HuH-7.5 (cell line): ENCODE measurements at regions not wholly inside any gene's neighbourhood (a gene's known extent, or its start where the extent isn't known, plus 50 kb on each side); places are given as distances from the start of the nearest gene placed in this dataset.

Experiments
- DNase-seq: peaks from one replicate; pipeline ENCODE4 v3.0.0; 2011; ENCODE audit warnings: low spot score

DNA sequence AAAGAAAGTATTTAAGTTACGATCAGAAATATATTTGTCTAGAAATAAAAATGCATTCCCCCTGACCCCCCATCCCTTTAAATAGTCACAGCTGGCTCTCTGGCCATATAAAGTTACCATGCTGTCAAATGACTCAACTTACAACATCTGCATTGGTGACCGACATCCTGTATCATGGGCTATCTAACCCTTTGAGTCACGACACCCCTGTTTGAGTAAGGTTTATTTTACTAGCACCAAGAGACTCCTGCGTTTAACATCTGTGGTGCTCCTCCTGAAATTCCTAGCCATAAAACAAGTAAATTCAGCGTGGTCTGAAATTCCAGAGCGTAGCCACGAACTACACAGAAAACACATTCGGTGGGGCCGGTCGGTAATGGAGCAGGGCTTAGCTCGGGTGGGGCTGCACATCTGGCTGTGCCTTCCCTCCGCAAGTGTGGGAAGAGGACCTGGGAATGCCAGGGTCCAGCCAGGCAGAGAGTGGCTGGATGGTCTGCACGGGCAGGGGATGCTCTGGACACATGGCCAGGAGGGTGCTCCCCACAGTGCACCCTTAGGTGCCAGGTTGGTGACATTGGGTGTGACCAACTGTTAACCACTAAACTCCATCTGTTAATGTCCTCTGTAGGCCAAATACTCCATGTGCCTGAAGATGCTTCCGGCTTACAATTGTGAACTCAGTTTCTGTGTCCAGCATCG lies 53.0 kb upstream of the CLDN14 start:
- DNase-seq: no peak

GRCh38 chr21:36533468-36533848 lies 53.5 kb upstream of the CLDN14 start:
- no peak for DNase-seq

DNA sequence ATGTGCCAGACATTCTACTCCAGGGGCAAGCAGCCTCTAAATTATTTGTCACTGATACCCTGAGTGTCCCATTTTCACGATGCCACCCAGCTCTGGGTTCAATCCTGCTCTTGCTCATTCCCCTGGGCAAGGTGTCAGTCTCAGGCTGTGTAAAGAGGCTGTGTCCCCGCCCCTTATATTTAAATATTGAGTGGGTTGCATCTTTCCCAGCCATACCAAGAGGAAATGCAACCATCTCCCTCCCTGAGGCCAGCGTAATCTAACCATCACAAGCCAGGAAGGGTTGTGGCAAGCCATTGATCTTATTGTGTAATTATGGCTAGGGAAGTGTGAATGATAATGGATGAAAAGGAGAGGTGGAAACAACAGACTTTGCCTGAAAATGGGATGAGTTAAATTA lies 54.7 kb upstream of the CLDN14 start:
- no peak for DNase-seq

- DNase-seq: no peak
Measured at GRCh38 chr21:36535618-36536241, 55.8 kb upstream of the CLDN14 start.

- no peak for DNase-seq
Measured at GRCh38 chr21:36538761-36539160, 58.8 kb upstream of the CLDN14 start.

DNA sequence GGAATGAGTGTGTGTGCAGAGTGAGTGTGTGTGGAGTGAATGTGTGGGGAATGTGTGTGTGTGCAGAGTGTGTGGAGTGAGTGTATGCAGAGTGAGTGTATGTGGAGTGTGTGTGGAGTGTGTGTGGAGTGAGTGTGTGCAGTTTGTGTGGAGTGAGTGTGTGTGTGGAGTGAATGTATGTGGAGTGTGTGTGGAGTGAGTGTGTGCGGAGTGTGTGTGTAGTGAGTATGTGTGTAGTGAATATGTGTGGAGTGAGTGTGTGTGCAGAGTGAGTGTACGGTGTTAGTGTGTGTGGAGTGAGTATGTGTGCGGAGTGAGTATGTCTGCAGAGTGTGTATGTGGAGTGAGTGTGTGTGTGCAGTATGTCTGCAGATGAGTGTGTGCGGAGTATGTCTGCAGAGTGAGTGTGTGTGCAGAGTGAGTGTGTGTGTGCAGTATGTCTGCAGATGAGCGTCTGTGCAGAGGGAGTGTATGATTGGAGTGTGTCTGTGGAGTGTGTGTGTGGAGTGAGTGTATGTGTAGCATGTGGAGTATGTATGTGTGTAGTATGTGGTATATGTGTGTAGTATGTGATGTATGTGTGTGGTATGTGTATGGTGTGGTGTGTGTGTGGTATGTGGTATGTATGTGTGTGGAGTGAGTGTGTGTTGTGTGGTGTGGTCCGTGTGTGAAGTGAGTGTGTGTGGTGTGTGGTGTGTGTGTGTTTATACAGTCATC lies 59.7 kb upstream of the CLDN14 start:
- no peak for DNase-seq

GRCh38 chr21:36540700-36541099 lies 60.8 kb upstream of the CLDN14 start:
- no peak for DNase-seq

GRCh38 chr21:36541721-36542139 lies 61.8 kb upstream of the CLDN14 start:
- no peak for DNase-seq

- no peak for DNase-seq
Measured at GRCh38 chr21:36542312-36543101, 62.6 kb upstream of the CLDN14 start.

DNA sequence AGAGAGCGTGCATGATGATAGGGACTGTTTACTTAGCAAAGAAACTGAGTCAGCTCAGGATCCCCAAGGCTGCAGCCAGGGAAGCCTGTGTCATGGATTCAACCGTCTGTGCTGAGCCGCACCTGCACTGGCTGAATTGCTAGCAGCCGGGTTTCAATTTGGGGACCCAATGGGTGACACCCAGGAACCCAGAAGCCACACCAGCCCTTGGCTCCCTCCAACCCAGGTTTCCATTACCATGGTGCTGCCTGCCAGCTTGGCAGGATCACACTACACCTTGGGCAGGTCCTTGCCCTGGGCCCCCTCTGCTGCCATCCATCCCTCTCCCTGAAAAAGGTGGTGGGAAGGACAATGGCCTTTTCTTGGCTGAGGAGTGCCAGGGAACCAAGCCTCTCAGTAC lies 64.0 kb upstream of the CLDN14 start:
- DNase-seq: no peak

DNA sequence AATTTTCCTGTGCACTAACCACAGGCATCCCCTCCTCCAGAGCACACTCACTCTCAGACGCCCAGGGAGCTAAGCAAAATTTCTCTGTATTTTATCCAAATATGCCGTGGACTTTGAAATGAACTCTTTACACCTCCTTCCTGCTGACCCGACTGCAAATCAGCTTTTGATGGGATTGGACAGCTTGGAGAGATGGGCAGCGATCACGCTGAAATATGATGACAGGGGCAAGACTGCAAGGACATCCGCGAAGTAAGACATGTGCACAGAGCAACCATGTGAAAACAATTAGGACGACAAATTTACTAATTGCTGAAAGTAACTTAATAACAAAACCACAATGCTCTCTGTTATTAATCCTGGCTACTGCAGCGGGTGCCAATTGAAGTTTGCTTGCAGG lies 64.6 kb upstream of the CLDN14 start:
- DNase-seq: no peak

- no peak for DNase-seq
Measured at GRCh38 chr21:36545776-36546511, 66.0 kb upstream of the CLDN14 start.

DNA sequence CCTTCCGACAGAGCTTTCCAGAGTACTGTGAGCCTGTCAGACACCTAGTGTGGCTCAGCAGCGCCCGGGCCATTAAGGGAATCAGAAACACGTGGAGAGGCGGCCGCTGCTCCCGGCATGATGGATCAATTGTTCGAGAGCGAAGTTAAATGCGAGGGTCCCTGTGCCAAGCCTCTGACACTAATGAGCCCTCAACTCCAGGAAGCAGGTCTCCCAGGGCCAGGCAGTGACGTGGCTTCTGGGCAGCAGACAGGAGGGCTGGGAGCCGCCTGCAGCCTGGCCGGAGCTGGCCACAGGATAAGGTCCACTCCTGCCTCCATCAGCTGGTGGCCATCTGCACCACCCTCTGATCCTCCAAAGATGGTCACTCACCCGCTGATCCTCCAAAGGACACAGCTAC lies 67.5 kb upstream of the CLDN14 start:
- no peak for DNase-seq

DNA sequence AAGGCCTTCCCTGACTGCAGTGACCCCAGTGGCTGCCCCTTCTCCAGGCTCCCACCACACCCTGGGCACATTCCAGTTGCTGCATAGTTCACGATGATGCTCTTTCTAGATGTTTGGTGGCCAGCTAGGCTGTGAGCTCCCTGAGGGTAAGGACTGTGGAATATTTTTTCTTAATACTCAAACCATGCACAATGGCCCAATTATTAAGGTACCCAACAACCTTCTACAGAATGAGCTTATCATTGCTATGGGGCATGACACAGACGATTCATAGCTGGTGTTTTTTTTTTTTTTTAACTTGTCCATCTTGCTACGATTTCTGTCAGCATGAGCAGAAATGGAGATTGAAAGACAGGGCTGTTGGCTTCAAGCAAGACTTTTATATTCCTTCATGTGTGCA lies 68.9 kb upstream of the CLDN14 start:
- DNase-seq: no peak

DNA sequence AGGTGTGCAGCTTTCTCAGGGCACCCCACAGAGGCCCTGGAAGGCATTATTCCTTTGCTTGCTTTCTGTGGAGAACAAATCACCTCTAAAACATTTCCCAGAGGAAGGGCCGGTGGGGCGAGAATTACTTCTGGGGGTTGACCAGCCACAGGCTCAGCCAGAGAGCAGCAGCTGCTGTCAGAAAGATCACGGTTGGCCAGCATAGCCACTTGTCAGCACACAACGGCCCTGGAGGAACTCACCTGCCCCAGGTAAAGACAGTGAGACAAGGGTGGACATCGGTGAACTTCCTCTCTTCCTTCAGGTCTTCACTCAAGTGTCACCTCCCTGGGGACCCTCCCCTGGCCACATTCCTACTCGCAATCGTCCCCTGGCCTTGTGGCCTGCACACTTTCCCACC lies 69.5 kb upstream of the CLDN14 start:
- no peak for DNase-seq

DNA sequence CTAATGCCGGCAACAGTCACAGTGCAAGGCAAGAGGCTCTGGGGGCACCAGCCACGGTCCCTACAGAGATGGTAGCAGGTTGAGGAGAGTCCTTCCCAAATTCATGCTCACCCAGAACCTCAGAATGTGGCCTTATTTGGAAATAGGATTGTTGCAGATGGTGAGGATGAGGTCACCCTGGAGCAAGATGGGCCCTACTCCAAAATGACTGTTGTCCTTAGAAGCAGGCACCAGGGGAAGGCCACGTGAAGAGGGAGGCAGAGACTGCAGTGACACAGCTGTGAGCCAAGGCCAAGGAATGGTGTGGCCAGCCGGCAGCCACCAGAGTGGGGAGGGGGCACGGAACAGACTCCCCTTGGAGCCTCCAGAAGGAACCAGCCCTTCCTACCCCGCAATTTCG lies 70.8 kb upstream of the CLDN14 start:
- DNase-seq: no peak

DNA sequence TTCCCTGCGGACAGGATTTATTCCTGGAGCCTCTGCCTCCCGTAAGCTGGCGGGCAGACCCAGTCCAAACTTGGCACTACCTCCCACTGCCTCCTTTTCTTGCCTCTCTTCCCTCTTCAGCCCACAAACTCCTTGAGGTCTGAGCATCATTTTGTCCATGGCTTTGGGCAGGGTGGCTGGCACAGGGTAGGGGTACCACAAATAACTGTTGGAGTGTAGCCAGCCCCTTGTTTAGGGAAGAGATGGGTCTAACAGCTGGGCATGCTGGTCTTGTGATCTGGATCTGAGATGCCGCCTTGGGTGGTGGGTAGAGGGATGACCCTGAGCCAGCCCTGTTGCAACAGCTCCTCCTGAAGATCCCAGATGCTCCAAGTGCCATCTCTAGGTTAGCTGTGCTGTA lies 71.4 kb upstream of the CLDN14 start:
- no peak for DNase-seq

- no peak for DNase-seq
Measured at GRCh38 chr21:36551731-36552433, 72.0 kb upstream of the CLDN14 start.

DNA sequence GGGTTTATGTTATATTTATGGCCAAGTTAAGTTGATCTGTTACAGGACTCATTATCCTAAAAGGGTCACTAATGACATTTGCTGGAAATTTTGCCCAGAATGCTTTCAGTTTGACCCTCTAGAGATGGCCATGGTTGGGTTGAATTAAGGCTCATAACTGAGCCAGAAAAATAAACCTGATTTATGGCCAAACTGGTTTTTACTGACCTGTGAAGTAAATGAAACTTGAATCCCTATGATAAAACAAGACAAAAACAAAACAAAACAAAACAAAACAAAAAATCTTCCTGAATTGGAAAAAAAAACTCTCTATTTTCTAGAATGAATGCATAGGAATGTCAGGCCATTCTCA lies 72.5 kb upstream of the CLDN14 start:
- DNase-seq: no peak

- no peak for DNase-seq
Measured at GRCh38 chr21:36553406-36553805, 73.5 kb upstream of the CLDN14 start.

DNA sequence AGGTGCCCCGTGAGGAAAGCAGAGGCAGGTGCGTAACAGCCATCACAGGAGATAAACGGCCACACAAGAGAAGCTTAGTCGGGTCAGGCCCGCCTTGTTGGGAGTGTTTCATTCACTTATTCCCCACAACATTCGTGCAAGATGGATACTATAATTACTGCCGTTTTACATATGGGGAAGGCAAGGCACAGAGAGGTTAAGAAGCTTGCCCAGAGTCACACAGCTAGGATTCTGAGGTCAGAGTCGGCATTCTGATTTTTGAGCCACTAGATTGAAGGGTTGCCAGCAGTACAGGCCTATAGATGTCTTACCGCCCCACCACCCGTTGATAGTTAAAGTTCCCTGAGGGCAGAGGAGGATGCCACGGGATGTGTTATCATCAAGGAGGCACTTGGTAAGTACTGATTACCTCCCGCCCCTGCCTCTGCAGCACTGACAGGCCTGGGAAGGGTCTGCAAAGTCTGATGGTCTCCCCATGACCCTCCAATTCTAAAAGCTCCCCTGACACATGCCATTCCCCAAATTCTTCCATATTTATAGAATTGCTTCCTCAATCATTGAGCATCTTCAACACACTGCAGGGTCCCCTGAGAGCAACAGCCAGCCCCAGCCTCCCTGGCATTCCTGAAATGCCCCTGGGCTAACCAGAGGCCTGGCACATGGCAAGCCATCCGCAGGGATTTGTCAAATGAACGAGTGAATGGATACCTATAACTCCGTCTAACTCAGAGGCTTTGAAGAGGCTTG lies 74.7 kb upstream of the CLDN14 start:
- no peak for DNase-seq
